ENCODE measurements at regions not wholly inside any gene's neighbourhood (a gene's known extent, or its start where the extent isn't known, plus 50 kb on each side); places are given as distances from the start of the nearest gene placed in this dataset.

DNA sequence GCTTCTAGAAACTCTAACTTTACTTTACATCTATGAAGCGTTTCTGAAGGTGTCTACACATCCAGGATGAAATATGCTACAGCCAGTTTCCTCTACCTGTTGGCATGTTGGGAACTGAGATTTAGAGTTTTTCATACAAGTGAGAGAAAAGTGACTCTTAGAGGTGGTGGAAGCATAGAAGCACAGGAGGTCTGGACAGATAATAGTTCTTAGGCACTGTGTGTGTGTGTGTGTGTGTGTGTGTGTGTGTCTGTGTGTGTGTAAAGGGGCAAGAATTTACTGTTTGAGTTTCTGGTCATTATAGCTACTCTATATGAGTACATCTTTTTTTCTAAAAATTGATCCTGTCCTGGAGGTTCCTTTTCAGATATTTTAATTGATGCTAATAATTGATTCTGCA is 110.7 kb upstream of the MTPN start:
- intact Hi-C loops (cut with micrococcal nuclease), result no loop called here
- Histone ChIP-seq H3K27ac (ENCODE audit: insufficient read depth, low read length) (no peak overlapping the region), H3K9ac (ENCODE audit: low read depth, low read length) (no peak overlapping the region), H2AFZ (replicated peaks; ENCODE audit: low read length, poor library complexity) (no peak overlapping the region), H4K8ac (ENCODE audit: low read depth in 2 of 2, low read length in 2 of 2) (no peak overlapping the region), H3K36me3 (ENCODE audit: control insufficient read depth, insufficient read depth, low read length) (no peaks in the 10 kb centered on the region), H3K27me3 (ENCODE audit: control insufficient read depth, insufficient read depth, low read length) (no peaks in the 10 kb centered on the region), H2AK5ac (ENCODE audit: low read depth, low read length) (no peak overlapping the region), H4K91ac (ENCODE audit: insufficient read depth, low read depth, low read length) (no peak overlapping the region), H3K79me1 (ENCODE audit: low read depth in 1 of 2, low read length in 2 of 2) (no peaks in the 10 kb centered on the region), H3K9me1 (ENCODE audit: insufficient read depth, low read length) (no peaks in the 10 kb centered on the region), H4K5ac (ENCODE audit: low read depth, low read length) (no peak overlapping the region), H3K56ac (ENCODE audit: extremely low read depth, insufficient read depth, low read length) (no peak overlapping the region), H2BK120ac (ENCODE audit: low read depth, low read length) (no peak overlapping the region), H2BK20ac (ENCODE audit: low read depth, low read length) (no peak overlapping the region), H3K4me1 (ENCODE audit: control insufficient read depth, insufficient read depth, low read length) (no peaks in the 10 kb centered on the region), H2AK9ac (replicated peaks; ENCODE audit: low read depth, low read length, poor library complexity) (no peak overlapping the region), H4K20me1 (ENCODE audit: insufficient read depth, low read length) (no peaks in the 10 kb centered on the region), H3K18ac (ENCODE audit: low read depth, low read length) (no peak overlapping the region), H3K4me2 (ENCODE audit: low read depth, low read length) (no peak overlapping the region), H3K4ac (ENCODE audit: low read depth, low read length) (no peak overlapping the region), H2BK15ac (ENCODE audit: low read depth, low read length) (no peak overlapping the region), H3K14ac (replicated peaks; ENCODE audit: low read depth, low read length) (no peak overlapping the region), H3K4me3 (ENCODE audit: insufficient read depth, low read depth, low read length) (no peak overlapping the region), H3K23ac (ENCODE audit: low read depth, low read length) (no peak overlapping the region), H2BK5ac (ENCODE audit: low read depth, low read length, poor library complexity, severe bottlenecking) (no peak overlapping the region), H3K9me3 (ENCODE audit: control insufficient read depth, insufficient read depth, low read length) (no peaks in the 10 kb centered on the region)
- CTCF ChIA-PET, result no interaction called here
- dilution Hi-C loops (cut with HindIII; ENCODE audit: low sequenced_read_pairs, unreplicated experiment), result no loop called here
- ATAC-seq (ENCODE audit: low read depth), result no peak
- POLR2A ChIA-PET (ENCODE audit: unreplicated experiment), result no interaction called here
- BruUV-seq (replicated peaks), result no TSS peak
- WGBS, 2 experiments (ENCODE audit: extremely low coverage in 2 of 2, insufficient read length in 1 of 2), result no CpG with 5 or more reads among the region's 1 CpG
- DNase-seq, result no peak
- in situ Hi-C loops (cut with MboI; ENCODE audit: low sequenced_read_pairs), result no loop called here
- TF ChIP-seq RFX5 (IDR thresholded peaks at IDR 0.05; ENCODE audit: low read depth, low read length) (no peak), MAZ (IDR thresholded peaks at IDR 0.05; ENCODE audit: borderline replicate concordance, low read depth, low read length) (no peak), SMC3 (IDR thresholded peaks at IDR 0.05; ENCODE audit: low read depth, low read length) (no peak), MAFK (IDR thresholded peaks at IDR 0.05; ENCODE audit: low read depth, low read length) (no peak), CHD1 (IDR thresholded peaks at IDR 0.05; ENCODE audit: low read depth, low read length) (no peak), RCOR1 (IDR thresholded peaks at IDR 0.05; ENCODE audit: insufficient replicate concordance, low read length) (no peak), CEBPB (IDR thresholded peaks at IDR 0.05; ENCODE audit: low read depth, low read length) (no peak), FOS (IDR thresholded peaks at IDR 0.05; ENCODE audit: low read depth, low read length) (no peak), MXI1 (IDR thresholded peaks at IDR 0.05; ENCODE audit: borderline replicate concordance, low read depth, low read length) (no peak), POLR2A (IDR thresholded peaks at IDR 0.05; ENCODE audit: low read depth, low read length) (no peak)
- TF ChIP-seq, protein P1, sequence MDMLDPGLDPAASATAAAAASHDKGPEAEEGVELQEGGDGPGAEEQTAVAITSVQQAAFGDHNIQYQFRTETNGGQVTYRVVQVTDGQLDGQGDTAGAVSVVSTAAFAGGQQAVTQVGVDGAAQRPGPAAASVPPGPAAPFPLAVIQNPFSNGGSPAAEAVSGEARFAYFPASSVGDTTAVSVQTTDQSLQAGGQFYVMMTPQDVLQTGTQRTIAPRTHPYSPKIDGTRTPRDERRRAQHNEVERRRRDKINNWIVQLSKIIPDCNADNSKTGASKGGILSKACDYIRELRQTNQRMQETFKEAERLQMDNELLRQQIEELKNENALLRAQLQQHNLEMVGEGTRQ (IDR thresholded peaks at IDR 0.05; ENCODE audit: low read depth, low read length), result no peak
- TF ChIP-seq, protein P2, sequence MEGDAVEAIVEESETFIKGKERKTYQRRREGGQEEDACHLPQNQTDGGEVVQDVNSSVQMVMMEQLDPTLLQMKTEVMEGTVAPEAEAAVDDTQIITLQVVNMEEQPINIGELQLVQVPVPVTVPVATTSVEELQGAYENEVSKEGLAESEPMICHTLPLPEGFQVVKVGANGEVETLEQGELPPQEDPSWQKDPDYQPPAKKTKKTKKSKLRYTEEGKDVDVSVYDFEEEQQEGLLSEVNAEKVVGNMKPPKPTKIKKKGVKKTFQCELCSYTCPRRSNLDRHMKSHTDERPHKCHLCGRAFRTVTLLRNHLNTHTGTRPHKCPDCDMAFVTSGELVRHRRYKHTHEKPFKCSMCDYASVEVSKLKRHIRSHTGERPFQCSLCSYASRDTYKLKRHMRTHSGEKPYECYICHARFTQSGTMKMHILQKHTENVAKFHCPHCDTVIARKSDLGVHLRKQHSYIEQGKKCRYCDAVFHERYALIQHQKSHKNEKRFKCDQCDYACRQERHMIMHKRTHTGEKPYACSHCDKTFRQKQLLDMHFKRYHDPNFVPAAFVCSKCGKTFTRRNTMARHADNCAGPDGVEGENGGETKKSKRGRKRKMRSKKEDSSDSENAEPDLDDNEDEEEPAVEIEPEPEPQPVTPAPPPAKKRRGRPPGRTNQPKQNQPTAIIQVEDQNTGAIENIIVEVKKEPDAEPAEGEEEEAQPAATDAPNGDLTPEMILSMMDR (conservative IDR thresholded peaks at IDR 0.05; ENCODE audit: low read depth, low read length), result no peak
- TF ChIP-seq, protein P3, sequence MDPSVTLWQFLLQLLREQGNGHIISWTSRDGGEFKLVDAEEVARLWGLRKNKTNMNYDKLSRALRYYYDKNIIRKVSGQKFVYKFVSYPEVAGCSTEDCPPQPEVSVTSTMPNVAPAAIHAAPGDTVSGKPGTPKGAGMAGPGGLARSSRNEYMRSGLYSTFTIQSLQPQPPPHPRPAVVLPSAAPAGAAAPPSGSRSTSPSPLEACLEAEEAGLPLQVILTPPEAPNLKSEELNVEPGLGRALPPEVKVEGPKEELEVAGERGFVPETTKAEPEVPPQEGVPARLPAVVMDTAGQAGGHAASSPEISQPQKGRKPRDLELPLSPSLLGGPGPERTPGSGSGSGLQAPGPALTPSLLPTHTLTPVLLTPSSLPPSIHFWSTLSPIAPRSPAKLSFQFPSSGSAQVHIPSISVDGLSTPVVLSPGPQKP (IDR thresholded peaks at IDR 0.05; ENCODE audit: borderline replicate concordance, low read depth, low read length), result no peak
